IMR-90 (cell line): ENCODE measurements at regions not wholly inside any gene's neighbourhood (a gene's known extent, or its start where the extent isn't known, plus 50 kb on each side); places are given as distances from the start of the nearest gene placed in this dataset.

ENCODE experiments used
- ATAC-seq: fragments of 200-7000 bp; cut with Tn5 transposase; 2 replicates; pipeline ENCODE4 v1.9.1; 2020; ENCODE audit warnings: low read depth, mild to moderate bottlenecking, moderate library complexity
- BruUV-seq: library from RNA; stranded (reverse); fragments of 400-500 nt; replicated peaks from 2 replicates; lab custom pipeline; 2021; lab: Mats Ljungman, UMichigan
- CTCF ChIA-PET: fragments of 300-600 bp; formaldehyde crosslinking; extraction: SDS; loops from one replicate; lab custom pipeline; 2021; ENCODE audit warnings: antibody characterized with exemption; lab: Yijun Ruan, JAX
- POLR2A ChIA-PET: fragments of 300-600 bp; sonication (Branson Sonifier 250); formaldehyde crosslinking; loops from one replicate; lab custom pipeline; 2022; ENCODE audit warnings: antibody characterized with exemption; ENCODE audit not compliant: unreplicated experiment; lab: Charles Lee
- DNase-seq: peaks from one replicate; pipeline ENCODE4 v3.0.0; 2013
- H2AFZ ChIP-seq: replicated peaks from 2 replicates; pipeline ENCODE3; 2013; ENCODE audit warnings: low read length, mild to moderate bottlenecking; ENCODE audit not compliant: poor library complexity
- H2AK5ac ChIP-seq: 2 replicates; pipeline ENCODE4 v1.6.1; 2013; ENCODE audit warnings: low read depth, low read length, inconsistent platforms
- H2AK9ac ChIP-seq: replicated peaks from 2 replicates; pipeline ENCODE3; 2013; ENCODE audit warnings: mild to moderate bottlenecking, low read depth, low read length, moderate library complexity; ENCODE audit not compliant: poor library complexity
- H2BK120ac ChIP-seq: 2 replicates; pipeline ENCODE4 v1.6.1; 2013; ENCODE audit warnings: low read depth, low read length, inconsistent platforms
- H2BK15ac ChIP-seq: 3 replicates; pipeline ENCODE4 v1.6.1; 2013; ENCODE audit warnings: low read depth, low read length, inconsistent platforms
- H2BK20ac ChIP-seq: 2 replicates; pipeline ENCODE4 v1.6.1; 2013; ENCODE audit warnings: low read depth, mild to moderate bottlenecking, inconsistent platforms, low read length, moderate library complexity
- H2BK5ac ChIP-seq: 2 replicates; pipeline ENCODE4 v1.6.1; 2013; ENCODE audit warnings: mild to moderate bottlenecking, low read depth, low read length, inconsistent platforms; ENCODE audit not compliant: poor library complexity, severe bottlenecking
- H3K14ac ChIP-seq: replicated peaks from 2 replicates; pipeline ENCODE4 v1.6.1; 2013; ENCODE audit warnings: low read depth, low read length, inconsistent platforms
- H3K18ac ChIP-seq: 2 replicates; pipeline ENCODE4 v1.6.1; 2013; ENCODE audit warnings: low read depth, low read length, control low read depth
- H3K23ac ChIP-seq: 2 replicates; pipeline ENCODE4 v1.6.1; 2013; ENCODE audit warnings: low read depth, low read length, inconsistent platforms
- H3K27ac ChIP-seq: 2 replicates; pipeline ENCODE4 v1.5.1; 2013; ENCODE audit warnings: mild to moderate bottlenecking, control low read depth, low read length; ENCODE audit not compliant: insufficient read depth
- H3K27me3 ChIP-seq: 2 replicates; pipeline ENCODE4 v1.6.1; 2013; ENCODE audit warnings: low read length; ENCODE audit not compliant: control insufficient read depth, insufficient read depth
- H3K36me3 ChIP-seq: 2 replicates; pipeline ENCODE4 v1.6.1; 2013; ENCODE audit warnings: low read length, mixed read lengths; ENCODE audit not compliant: control insufficient read depth, insufficient read depth
- H3K4ac ChIP-seq: 2 replicates; pipeline ENCODE4 v1.6.1; 2013; ENCODE audit warnings: low read depth, low read length, inconsistent platforms
- H3K4me1 ChIP-seq: 2 replicates; pipeline ENCODE4 v1.6.1; 2013; ENCODE audit warnings: low read length, mixed read lengths; ENCODE audit not compliant: control insufficient read depth, insufficient read depth
- H3K4me2 ChIP-seq: 2 replicates; pipeline ENCODE4 v1.6.1; 2013; ENCODE audit warnings: low read depth, mild to moderate bottlenecking, control low read depth, low read length, moderate library complexity
- H3K4me3 ChIP-seq: 2 replicates; pipeline ENCODE4 v1.5.1; 2013; ENCODE audit warnings: low read depth, mild to moderate bottlenecking, control low read depth, low read length, moderate library complexity; ENCODE audit not compliant: insufficient read depth
- H3K56ac ChIP-seq: 2 replicates; pipeline ENCODE4 v1.6.1; 2013; ENCODE audit warnings: low read length, inconsistent platforms; ENCODE audit not compliant: insufficient read depth; ENCODE audit errors: extremely low read depth
- H3K79me1 ChIP-seq, 2 experiments: 2 replicates each; pipeline ENCODE4 v1.6.1; 2013; ENCODE audit warnings: low read length in 2 of 2, inconsistent platforms in 1 of 2, low read depth in 1 of 2
- H3K9ac ChIP-seq: 2 replicates; pipeline ENCODE4 v1.6.1; 2013; ENCODE audit warnings: low read depth, low read length, control low read depth
- H3K9me1 ChIP-seq: 2 replicates; pipeline ENCODE4 v1.6.1; 2013; ENCODE audit warnings: low read length, inconsistent platforms; ENCODE audit not compliant: insufficient read depth
- H3K9me3 ChIP-seq: 2 replicates; pipeline ENCODE4 v1.6.1; 2013; ENCODE audit warnings: low read length; ENCODE audit not compliant: control insufficient read depth, insufficient read depth
- H4K20me1 ChIP-seq: 2 replicates; pipeline ENCODE4 v1.6.1; 2013; ENCODE audit warnings: low read length, inconsistent platforms; ENCODE audit not compliant: insufficient read depth
- H4K5ac ChIP-seq: 2 replicates; pipeline ENCODE4 v1.6.1; 2013; ENCODE audit warnings: mild to moderate bottlenecking, low read depth, low read length, control low read depth
- H4K8ac ChIP-seq, 2 experiments: 2 replicates each; pipeline ENCODE4 v1.6.1; 2013; ENCODE audit warnings: low read depth in 2 of 2, low read length in 2 of 2, control low read depth in 1 of 2, inconsistent platforms in 1 of 2
- H4K91ac ChIP-seq: 2 replicates; pipeline ENCODE4 v1.6.1; 2013; ENCODE audit warnings: low read depth, low read length, inconsistent platforms; ENCODE audit not compliant: insufficient read depth
- POLR2A ChIP-seq: IDR thresholded peaks from 2 replicates; pipeline ENCODE4 v1.6.1; 2012; ENCODE audit warnings: mild to moderate bottlenecking, low read depth, low read length
- WGBS, 2 experiments: methylation state at CpG; one replicate each; pipeline versions ENCODE4 v1.1.5 to v1.1.7; 2013; ENCODE audit warnings: missing lambda C conversion rate in 2 of 2; ENCODE audit not compliant: insufficient read length in 1 of 2; ENCODE audit errors: extremely low coverage in 2 of 2; 5-methylcytosine and 5-hydroxymethylcytosine counted together
- dilution Hi-C: fragments of 300-500 bp; cut with HindIII; formaldehyde crosslinking; loops from one replicate; pipeline ENCODE4 v1.14.3; 2018; ENCODE audit warnings: low sequenced_read_pairs; ENCODE audit not compliant: unreplicated experiment
- in situ Hi-C: fragments of 300-500 bp; cut with MboI; formaldehyde crosslinking; loops from 3 replicates; pipeline ENCODE4 v1.14.3; 2019; ENCODE audit warnings: low sequenced_read_pairs, inconsistent platforms, mixed read lengths
- intact Hi-C: fragments of 100-400 bp; cut with micrococcal nuclease; formaldehyde crosslinking; loops from 2 replicates; pipeline ENCODE4 v1.10.0; 2022

DNA sequence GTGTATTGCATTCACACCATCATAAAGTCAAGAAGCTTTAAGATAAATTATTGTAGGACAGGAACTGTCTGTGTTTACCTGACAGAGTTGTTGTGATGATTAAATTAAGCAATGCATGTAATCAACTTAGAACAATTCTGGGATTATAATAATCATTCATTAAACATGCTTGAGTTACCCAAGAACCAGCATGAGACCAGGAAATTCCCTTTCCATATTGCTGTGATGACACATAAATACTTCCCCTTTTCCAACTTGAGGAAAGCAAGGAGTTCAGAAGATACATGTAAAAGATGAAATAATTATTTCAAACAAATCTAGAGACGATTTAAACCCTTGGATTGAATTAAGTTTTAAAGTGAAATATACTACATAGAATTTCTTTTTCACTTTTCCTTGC, 404.4 kb downstream of the GJA1 start:
- in situ Hi-C loops (no loop called here), intact Hi-C loops (loop anchor here (10.0 kb wide), 1 partner anchor 775 kb away; no protein-coding TSS in a partner anchor), dilution Hi-C loops (no loop called here)
- Histone ChIP-seq H4K91ac (no peak overlapping the region), H3K14ac (no peak overlapping the region), H3K18ac (no peak overlapping the region), H3K27me3 (no peaks in the 10 kb centered on the region), H2AK9ac (no peak overlapping the region), H3K36me3 (no peaks in the 10 kb centered on the region), H2AFZ (no peak overlapping the region), H3K9me1 (no peaks in the 10 kb centered on the region), H4K5ac (no peak overlapping the region), H3K9me3 (no peaks in the 10 kb centered on the region), H3K79me1 (no peaks in the 10 kb centered on the region), H3K27ac (no peak overlapping the region), H3K4me1 (peaks cover 2% of the 10 kb centered on the region), H3K9ac (no peak overlapping the region), H2AK5ac (no peak overlapping the region), H2BK120ac (no peak overlapping the region), H3K4me3 (no peak overlapping the region), H3K23ac (no peak overlapping the region), H4K20me1 (no peaks in the 10 kb centered on the region), H2BK15ac (no peak overlapping the region), H2BK20ac (no peak overlapping the region), H3K4ac (no peak overlapping the region), H3K56ac (no peak overlapping the region), H4K8ac (no peak overlapping the region), H3K4me2 (no peak overlapping the region), H2BK5ac (no peak overlapping the region)
- no CpG with 5 or more reads among the region's 1 CpG for WGBS, 2 experiments
- no TSS peak for BruUV-seq
- POLR2A ChIA-PET = interaction anchor here (0.6 kb wide), 1 partner anchor 585 kb away, joined by 4 read pairs; no protein-coding TSS in a partner anchor
- CTCF ChIA-PET = interaction anchor here (1.0 to 2.2 kb wide), 2 partner anchors 9 to 14 kb away, joined by 5 to 7 read pairs; no protein-coding TSS in a partner anchor
- TF ChIP-seq POLR2A = no peak
- DNase-seq (peak; percentile 59), ATAC-seq (no peak)
